ENCODE measurements at regions not wholly inside any gene's neighbourhood (a gene's known extent, or its start where the extent isn't known, plus 50 kb on each side); places are given as distances from the start of the nearest gene placed in this dataset.

- TF ChIP-seq EZH2 (IDR thresholded peaks at IDR 0.05; ENCODE audit: low read depth) (no peak), CTCF (conservative IDR thresholded peaks at IDR 0.05) (no peak)
These were observed 754.6 kb upstream of the SOX11 start for GRCh38 chr2:4937550-4937949.
